Activated naive CD8-positive, alpha-beta T cell (primary cell): ENCODE measurements at regions not wholly inside any gene's neighbourhood (a gene's known extent, or its start where the extent isn't known, plus 50 kb on each side); places are given as distances from the start of the nearest gene placed in this dataset.
"Not testable (repeated sequence)": the region's sequence is repeated elsewhere in the genome, so short reads cannot be mapped to it uniquely, and the experiment has no call there.

Experiments
- H3K27ac Mint-ChIP-seq: one replicate; pipeline ENCODE4 v1.8.0; 2021; ENCODE audit warnings: mixed read lengths
- H3K27me3 Mint-ChIP-seq: one replicate; pipeline ENCODE4 v1.8.0; 2021; ENCODE audit warnings: mixed read lengths
- H3K36me3 Mint-ChIP-seq: one replicate; pipeline ENCODE4 v1.8.0; 2021; ENCODE audit warnings: mixed read lengths
- H3K4me1 Mint-ChIP-seq: one replicate; pipeline ENCODE4 v1.8.0; 2021; ENCODE audit warnings: low read depth, mixed read lengths
- H3K4me3 Mint-ChIP-seq: one replicate; pipeline ENCODE4 v1.8.0; 2021; ENCODE audit warnings: mild to moderate bottlenecking, mixed read lengths
- H3K9me3 Mint-ChIP-seq: one replicate; pipeline ENCODE4 v1.8.0; 2021; ENCODE audit warnings: low read depth, mixed read lengths

- Mint-ChIP-seq H3K36me3 (no peaks in the 10 kb centered on the region), H3K4me1 (no peaks in the 10 kb centered on the region), H3K27me3 (peaks cover 1% of the 10 kb centered on the region), H3K4me3 (no peak overlapping the region), H3K27ac (no peak overlapping the region), H3K9me3 (peaks cover 3% of the 10 kb centered on the region)
These were observed 268.3 kb downstream of the VRK1 start for GRCh38 chr14:97065305-97066067.

GRCh38 chr14:97066068-97066899 is 269.1 kb downstream of the VRK1 start:
- no peak overlapping the region for H3K27ac Mint-ChIP-seq
- H3K36me3 Mint-ChIP-seq, result no peaks in the 10 kb centered on the region
- peaks cover 1% of the 10 kb centered on the region for H3K27me3 Mint-ChIP-seq
- no peak overlapping the region for H3K4me3 Mint-ChIP-seq
- H3K9me3 Mint-ChIP-seq, result peaks cover 3% of the 10 kb centered on the region
- no peaks in the 10 kb centered on the region for H3K4me1 Mint-ChIP-seq

DNA sequence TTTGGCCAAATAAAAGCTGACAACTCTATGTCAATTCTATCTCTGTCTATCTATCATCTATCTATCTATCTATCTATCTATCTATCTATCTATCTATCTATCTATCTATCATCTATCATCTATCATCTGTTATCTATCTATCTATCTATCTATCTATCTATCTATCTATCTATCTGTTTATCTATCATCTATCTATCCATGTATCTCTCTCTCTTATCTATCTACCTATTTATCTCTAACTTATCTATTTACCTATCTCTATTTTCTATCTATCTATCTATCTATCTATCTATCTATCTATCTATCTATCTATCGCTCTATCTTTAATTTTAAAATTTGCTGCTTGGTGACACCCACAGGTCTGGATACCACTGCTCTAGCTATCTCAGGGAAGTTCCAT is 271.1 kb downstream of the VRK1 start:
- H3K36me3 Mint-ChIP-seq, result not testable (repeated sequence)

DNA sequence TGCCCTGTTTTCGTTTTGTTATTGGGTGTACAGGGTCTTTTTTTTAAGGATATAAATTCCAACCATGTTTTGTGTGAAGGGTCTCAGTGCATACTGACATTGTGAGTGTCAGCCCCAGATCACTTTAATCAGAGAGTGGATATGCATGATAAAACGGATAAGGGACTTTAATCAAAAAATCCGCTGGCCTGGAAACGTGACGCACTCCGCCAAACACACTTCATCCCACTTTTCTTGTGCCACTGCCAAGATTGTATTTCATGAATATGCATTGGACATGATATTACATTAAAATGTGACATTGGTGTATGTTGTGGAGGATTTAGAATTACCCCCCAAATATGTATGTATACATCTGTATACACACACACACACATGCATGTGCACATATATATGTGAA is 273.1 kb downstream of the VRK1 start:
- H3K4me1 Mint-ChIP-seq, result peaks cover 1% of the 10 kb centered on the region
- no peaks in the 10 kb centered on the region for H3K36me3 Mint-ChIP-seq
- no peaks in the 10 kb centered on the region for H3K9me3 Mint-ChIP-seq
- H3K27me3 Mint-ChIP-seq, result peaks cover under 1% of the 10 kb centered on the region
- no peak overlapping the region for H3K4me3 Mint-ChIP-seq
- H3K27ac Mint-ChIP-seq, result no peak overlapping the region

More for the DNA sequence above, 271.1 kb downstream of the VRK1 start:
- H3K9me3 Mint-ChIP-seq, H3K4me3 Mint-ChIP-seq, H3K27me3 Mint-ChIP-seq, H3K27ac Mint-ChIP-seq, H3K4me1 Mint-ChIP-seq: not testable (repeated sequence)

DNA sequence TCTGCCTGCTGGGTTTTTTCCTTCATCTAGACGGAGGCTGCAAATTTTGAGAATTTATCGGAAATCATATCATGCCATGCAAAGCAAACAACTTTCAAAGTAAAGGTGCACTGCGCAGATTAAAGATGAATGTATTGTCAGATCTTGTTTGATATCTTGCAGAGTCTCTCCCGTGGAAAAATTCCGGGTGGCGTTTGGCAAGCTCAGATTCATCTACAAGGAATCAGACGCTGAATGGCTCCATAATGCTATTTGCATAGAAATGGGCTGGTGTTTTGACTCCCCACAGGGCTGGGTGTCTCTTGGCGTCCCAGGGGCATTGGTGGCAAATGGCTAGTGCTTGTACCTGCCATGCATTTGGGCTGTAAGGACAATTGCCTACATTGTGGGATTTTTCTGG is 274.0 kb downstream of the VRK1 start:
- Mint-ChIP-seq H3K36me3 (no peaks in the 10 kb centered on the region), H3K27me3 (peaks cover 2% of the 10 kb centered on the region), H3K4me1 (peaks cover 5% of the 10 kb centered on the region), H3K4me3 (no peak overlapping the region), H3K27ac (no peak overlapping the region), H3K9me3 (no peaks in the 10 kb centered on the region)

GRCh38 chr14:97073622-97074021 is 276.4 kb downstream of the VRK1 start:
- H3K4me1 Mint-ChIP-seq, result peaks cover 16% of the 10 kb centered on the region
- H3K27ac Mint-ChIP-seq, result no peak overlapping the region
- H3K4me3 Mint-ChIP-seq, result no peak overlapping the region
- H3K27me3 Mint-ChIP-seq, result peaks cover 13% of the 10 kb centered on the region
- no peaks in the 10 kb centered on the region for H3K9me3 Mint-ChIP-seq
- H3K36me3 Mint-ChIP-seq, result no peaks in the 10 kb centered on the region

DNA sequence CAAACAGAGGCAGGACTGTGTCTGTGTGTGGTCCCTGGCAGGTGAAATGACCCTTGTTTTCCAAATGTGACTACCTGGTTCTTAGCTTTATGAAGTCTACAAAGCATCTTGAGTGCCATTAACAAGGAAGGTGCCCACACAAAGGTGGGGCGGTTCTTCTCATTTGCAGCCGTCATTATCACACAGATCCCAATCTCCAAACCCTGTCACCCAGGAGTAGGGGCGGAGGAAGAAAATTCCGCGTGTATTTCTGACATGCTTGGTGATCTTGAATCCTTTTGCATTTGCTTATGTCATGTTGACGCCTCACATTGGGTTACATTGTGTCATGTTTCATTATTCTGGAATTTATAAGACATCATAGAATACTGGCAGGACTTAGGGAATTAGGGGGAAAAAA is 277.3 kb downstream of the VRK1 start:
- Mint-ChIP-seq H3K9me3 (no peaks in the 10 kb centered on the region), H3K27ac (no peak overlapping the region), H3K4me3 (no peak overlapping the region), H3K4me1 (peaks cover 16% of the 10 kb centered on the region), H3K27me3 (peaks cover 15% of the 10 kb centered on the region), H3K36me3 (no peaks in the 10 kb centered on the region)

DNA sequence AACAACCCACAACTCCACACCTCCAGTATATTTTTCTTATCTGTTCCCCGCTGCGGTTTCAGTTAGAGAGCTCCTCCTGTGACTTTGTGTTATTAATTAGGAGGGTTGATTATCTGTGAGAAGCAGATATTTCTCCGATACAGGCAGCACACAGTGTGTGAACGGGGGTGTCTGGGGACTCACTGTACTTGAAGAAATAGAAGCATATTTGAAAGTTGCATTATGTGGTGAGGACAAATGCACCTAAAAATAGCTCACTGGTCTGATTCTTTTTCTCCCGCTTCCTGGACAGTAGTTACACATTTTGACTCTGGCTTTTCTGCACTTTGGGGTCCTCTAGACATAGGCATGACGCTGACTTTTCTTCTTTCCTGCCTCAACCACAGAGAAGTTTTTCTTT is 277.7 kb downstream of the VRK1 start:
- H3K36me3 Mint-ChIP-seq, result no peaks in the 10 kb centered on the region
- no peak overlapping the region for H3K27ac Mint-ChIP-seq

GRCh38 chr14:97077253-97077653 is 280.1 kb downstream of the VRK1 start:
- Mint-ChIP-seq H3K36me3 (no peaks in the 10 kb centered on the region), H3K27me3 (peaks cover 15% of the 10 kb centered on the region), H3K9me3 (no peaks in the 10 kb centered on the region), H3K27ac (no peak overlapping the region), H3K4me1 (peaks cover 16% of the 10 kb centered on the region), H3K4me3 (no peak overlapping the region)

More for the DNA sequence above, 277.7 kb downstream of the VRK1 start:
- Mint-ChIP-seq H3K27me3 (peaks cover 15% of the 10 kb centered on the region), H3K4me1 (peaks cover 16% of the 10 kb centered on the region), H3K9me3 (no peaks in the 10 kb centered on the region), H3K4me3 (no peak overlapping the region)

GRCh38 chr14:97077687-97078086 is 280.5 kb downstream of the VRK1 start:
- Mint-ChIP-seq H3K27ac (no peak overlapping the region), H3K36me3 (no peaks in the 10 kb centered on the region), H3K27me3 (peaks cover 15% of the 10 kb centered on the region), H3K4me3 (peak overlapping the region; percentile 6), H3K4me1 (peaks cover 16% of the 10 kb centered on the region), H3K9me3 (no peaks in the 10 kb centered on the region)

DNA sequence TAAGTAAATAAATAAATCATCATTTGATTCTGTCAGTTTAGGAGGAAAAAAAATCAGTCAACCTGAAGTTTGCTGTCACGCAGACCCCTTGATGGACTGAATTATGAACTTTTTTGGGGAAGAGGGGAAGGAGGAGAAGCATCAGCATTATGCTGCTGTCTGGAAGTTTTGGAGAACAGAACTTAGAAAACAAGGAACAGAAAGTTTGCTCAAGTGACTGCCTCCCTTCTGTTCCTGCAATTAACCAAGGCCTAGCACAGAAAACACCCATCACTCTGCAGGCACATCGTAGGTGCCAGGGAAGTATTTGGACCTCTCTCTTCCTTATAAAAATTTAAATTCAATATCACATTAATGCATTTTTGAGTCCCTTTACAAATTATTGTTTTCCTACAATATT is 283.8 kb downstream of the VRK1 start:
- Mint-ChIP-seq H3K9me3 (no peaks in the 10 kb centered on the region), H3K36me3 (peaks cover 6% of the 10 kb centered on the region), H3K4me3 (no peak overlapping the region), H3K27me3 (peaks cover 14% of the 10 kb centered on the region), H3K4me1 (peaks cover 11% of the 10 kb centered on the region), H3K27ac (no peak overlapping the region)

GRCh38 chr14:97095269-97095668 is 298.1 kb downstream of the VRK1 start:
- Mint-ChIP-seq H3K27ac (no peak overlapping the region), H3K9me3 (no peaks in the 10 kb centered on the region), H3K27me3 (no peaks in the 10 kb centered on the region), H3K4me3 (no peak overlapping the region), H3K4me1 (no peaks in the 10 kb centered on the region), H3K36me3 (no peaks in the 10 kb centered on the region)

- Mint-ChIP-seq H3K27me3 (no peaks in the 10 kb centered on the region), H3K36me3 (no peaks in the 10 kb centered on the region), H3K27ac (no peak overlapping the region), H3K4me1 (no peaks in the 10 kb centered on the region), H3K4me3 (no peak overlapping the region), H3K9me3 (no peaks in the 10 kb centered on the region)
These were observed 300.1 kb downstream of the VRK1 start for GRCh38 chr14:97097296-97097695.

DNA sequence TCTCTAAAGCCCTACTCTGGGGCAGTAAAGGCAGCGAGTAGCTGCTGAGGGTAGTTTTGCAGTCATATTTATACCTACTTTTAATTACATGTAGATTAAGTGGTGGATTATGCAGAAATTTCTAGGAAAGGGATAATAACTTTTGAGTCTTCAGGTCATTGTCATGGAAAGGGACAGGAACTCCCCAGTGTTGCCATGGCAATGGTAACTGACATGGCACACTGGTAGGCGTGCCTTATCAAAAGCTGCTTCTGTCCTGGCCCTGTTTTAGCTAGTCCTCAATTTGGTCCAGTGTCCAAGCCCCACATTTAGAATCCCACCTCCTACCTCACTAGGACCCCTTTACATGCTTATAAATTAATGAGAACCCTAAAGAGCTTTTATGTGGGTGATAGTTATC is 303.1 kb downstream of the VRK1 start:
- no peaks in the 10 kb centered on the region for H3K4me1 Mint-ChIP-seq
- H3K9me3 Mint-ChIP-seq, result no peaks in the 10 kb centered on the region
- H3K27ac Mint-ChIP-seq, result no peak overlapping the region
- no peaks in the 10 kb centered on the region for H3K36me3 Mint-ChIP-seq
- H3K27me3 Mint-ChIP-seq, result peaks cover 4% of the 10 kb centered on the region
- H3K4me3 Mint-ChIP-seq, result no peak overlapping the region

DNA sequence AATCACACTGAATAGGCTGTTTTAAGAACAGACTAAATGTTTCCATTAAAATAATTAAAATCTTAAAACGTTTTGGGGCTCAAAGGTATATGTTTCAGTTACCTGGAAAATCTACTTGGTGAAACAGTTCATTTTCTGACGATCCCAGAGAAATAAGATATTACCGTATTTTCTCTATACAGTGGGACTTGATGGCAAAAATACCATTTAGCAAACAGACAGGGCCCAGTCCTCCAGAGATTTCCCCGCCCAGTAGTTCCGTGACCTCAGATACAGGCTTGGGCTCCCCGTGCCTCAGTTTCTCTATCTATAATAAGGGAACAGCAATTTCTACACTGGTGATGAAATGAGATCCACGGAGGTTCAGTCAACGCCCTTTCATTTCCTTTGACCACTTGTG is 304.4 kb downstream of the VRK1 start:
- Mint-ChIP-seq H3K4me3 (no peak overlapping the region), H3K36me3 (no peaks in the 10 kb centered on the region), H3K9me3 (no peaks in the 10 kb centered on the region), H3K27ac (no peak overlapping the region), H3K27me3 (peaks cover 4% of the 10 kb centered on the region), H3K4me1 (no peaks in the 10 kb centered on the region)
